HG02610 (cell line): ENCODE measurements at regions not wholly inside any gene's neighbourhood (a gene's known extent, or its start where the extent isn't known, plus 50 kb on each side); places are given as distances from the start of the nearest gene placed in this dataset.

Source experiments
- ATAC-seq: cut with Tn5 transposase; IDR thresholded peaks from one replicate; pipeline ENCODE4 v1.9.1; 2021; ENCODE audit warnings: mild to moderate bottlenecking, moderate library complexity; ENCODE audit not compliant: unreplicated experiment

DNA sequence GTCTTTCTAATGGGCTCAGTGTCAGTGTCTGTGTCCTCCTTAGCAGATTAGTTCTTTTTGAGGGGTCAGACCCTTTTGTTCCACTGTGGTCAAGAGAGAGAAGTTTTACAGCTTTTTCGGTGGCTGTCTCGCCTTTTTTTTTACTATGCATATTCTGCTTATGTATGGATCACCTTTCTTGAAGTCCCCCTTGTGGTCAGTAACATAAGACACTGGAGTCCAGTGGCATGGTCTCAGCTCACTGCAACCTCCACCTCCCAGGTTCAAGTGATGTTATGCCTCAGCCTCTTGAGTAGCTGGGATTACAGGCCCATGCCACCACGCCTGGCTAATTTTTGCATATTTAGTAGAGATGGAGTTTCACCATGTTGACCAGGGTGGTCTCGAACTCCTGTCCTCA lies 54.0 kb upstream of the PGRMC2 start:
- ATAC-seq: no peak

DNA sequence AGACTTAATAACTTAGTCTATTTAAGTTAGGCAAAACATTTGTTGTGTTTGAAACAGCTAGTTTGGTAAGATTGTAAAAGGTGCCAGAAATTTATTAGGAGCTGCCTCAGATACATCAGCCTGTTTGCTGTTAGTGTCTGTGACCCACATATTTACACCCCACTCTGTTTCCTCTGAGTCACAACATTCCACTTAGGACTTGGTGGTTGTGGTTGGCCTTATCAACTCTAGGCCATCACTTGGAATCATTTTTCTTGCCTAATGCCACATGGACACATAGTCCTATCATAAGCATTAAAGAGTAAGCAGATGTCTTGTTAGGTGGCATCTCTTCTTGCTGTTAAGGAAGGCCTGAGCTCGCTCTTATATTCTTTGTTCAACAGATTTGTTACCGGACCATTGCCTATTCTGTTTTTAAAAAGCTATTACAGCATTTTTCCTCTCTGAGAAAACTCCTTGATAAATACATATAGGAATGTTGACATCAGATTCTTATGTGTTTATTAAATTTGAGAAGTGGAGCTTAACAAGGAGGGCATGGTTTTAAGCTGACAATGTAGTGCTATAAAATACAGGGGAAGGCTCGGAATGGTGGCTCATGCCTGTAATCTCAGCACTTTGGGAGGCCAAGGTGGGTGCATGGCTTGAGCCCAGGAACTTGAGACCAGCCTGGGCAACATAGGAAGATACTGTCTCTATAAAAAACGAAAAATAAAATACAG lies 51.2 kb upstream of the PGRMC2 start:
- ATAC-seq: no peak

DNA sequence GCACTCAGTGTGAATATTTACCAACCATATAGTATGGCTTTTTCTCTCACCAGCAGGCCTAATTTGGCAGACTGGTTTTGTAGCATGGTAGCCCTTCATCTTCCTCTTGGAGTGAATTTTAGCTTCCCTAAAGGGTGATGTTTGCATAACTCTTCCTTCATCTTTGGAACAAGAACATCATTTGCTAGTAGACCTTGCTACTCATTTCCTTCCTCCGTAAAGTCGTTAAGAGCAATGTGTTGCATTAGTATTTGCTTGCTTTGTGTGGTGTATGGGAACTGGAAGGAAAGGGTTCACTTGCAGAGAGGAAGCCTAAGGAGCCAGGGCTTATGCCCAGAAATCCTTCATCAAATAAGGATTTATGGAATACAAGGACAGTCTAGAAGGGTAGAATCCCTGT lies 50.2 kb upstream of the PGRMC2 start:
- no peak for ATAC-seq
